OCI-LY7 (cell line): ENCODE measurements at regions not wholly inside any gene's neighbourhood (a gene's known extent, or its start where the extent isn't known, plus 50 kb on each side); places are given as distances from the start of the nearest gene placed in this dataset.

Experiments used
- EZH2phosphoT487 ChIP-seq: fragments of 200-600 bp; sonication (generic); IDR thresholded peaks from 2 replicates; pipeline ENCODE4 v1.6.1; 2018; ENCODE audit warnings: low read depth, borderline replicate concordance, mild to moderate bottlenecking, mixed run types, antibody characterized with exemption, low read length, moderate library complexity, mixed read lengths
- TF ChIP-seq, protein P1 (sequence below): fragments of 200-600 bp; sonication (generic); conservative IDR thresholded peaks from 2 replicates; pipeline ENCODE4 v1.5.1; 2014; ENCODE audit warnings: mild to moderate bottlenecking, antibody characterized with exemption, low read length, moderate library complexity, mixed read lengths

DNA sequence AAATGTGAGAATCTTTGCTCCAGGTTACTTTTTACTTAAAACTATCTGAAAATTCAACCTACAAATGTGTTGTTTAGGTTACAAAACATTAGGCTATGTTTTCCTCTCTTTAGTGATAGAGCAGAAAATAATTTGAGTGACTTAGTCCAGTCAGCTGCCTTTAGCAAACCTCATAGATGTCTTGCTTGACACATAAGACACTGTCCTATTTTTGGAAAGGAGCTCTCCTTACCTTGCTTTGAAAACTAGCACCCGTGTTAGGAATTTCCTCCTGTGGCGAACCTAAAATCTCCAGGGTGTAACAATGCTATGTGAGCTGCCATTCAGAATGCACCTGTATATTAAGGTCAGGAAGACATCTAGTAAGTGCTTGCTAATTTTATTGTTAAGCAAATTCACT lies 221.2 kb upstream of the CD180 start:
- TF ChIP-seq, protein P1, sequence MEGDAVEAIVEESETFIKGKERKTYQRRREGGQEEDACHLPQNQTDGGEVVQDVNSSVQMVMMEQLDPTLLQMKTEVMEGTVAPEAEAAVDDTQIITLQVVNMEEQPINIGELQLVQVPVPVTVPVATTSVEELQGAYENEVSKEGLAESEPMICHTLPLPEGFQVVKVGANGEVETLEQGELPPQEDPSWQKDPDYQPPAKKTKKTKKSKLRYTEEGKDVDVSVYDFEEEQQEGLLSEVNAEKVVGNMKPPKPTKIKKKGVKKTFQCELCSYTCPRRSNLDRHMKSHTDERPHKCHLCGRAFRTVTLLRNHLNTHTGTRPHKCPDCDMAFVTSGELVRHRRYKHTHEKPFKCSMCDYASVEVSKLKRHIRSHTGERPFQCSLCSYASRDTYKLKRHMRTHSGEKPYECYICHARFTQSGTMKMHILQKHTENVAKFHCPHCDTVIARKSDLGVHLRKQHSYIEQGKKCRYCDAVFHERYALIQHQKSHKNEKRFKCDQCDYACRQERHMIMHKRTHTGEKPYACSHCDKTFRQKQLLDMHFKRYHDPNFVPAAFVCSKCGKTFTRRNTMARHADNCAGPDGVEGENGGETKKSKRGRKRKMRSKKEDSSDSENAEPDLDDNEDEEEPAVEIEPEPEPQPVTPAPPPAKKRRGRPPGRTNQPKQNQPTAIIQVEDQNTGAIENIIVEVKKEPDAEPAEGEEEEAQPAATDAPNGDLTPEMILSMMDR: no peak
- no peak for TF ChIP-seq EZH2phosphoT487
